Aorta (tissue), 5 donors: ENCODE measurements at regions not wholly inside any gene's neighbourhood (a gene's known extent, or its start where the extent isn't known, plus 50 kb on each side); places are given as distances from the start of the nearest gene placed in this dataset.

Experiments
- ATAC-seq: fragments of 200-7000 bp; cut with Tn5 transposase; one replicate; pipeline ENCODE4 v1.9.1; 2022; ENCODE audit warnings: moderate library complexity; ENCODE audit not compliant: low FRiP score
- DNase-seq, 2 donors: peaks; one replicate each; pipeline ENCODE4 v3.0.0-alpha.2; 2020
- H3K27ac ChIP-seq, 2 donors: one replicate each; pipeline ENCODE4 v1.5.1; 2013; ENCODE audit warnings: low read length in 2 of 2, mild to moderate bottlenecking in 2 of 2, moderate library complexity in 2 of 2, control low read depth in 1 of 2, inconsistent platforms in 1 of 2, low read depth in 1 of 2
- H3K27me3 ChIP-seq, 2 donors: one replicate each; pipeline ENCODE4 v1.6.1; 2013; ENCODE audit warnings: control low read depth in 1 of 2, low read length in 1 of 2, mild to moderate bottlenecking in 1 of 2, moderate library complexity in 1 of 2; ENCODE audit not compliant: insufficient read depth in 2 of 2, control insufficient read depth in 1 of 2
- H3K36me3 ChIP-seq, 2 donors: one replicate each; pipeline ENCODE4 v1.6.1; 2013; ENCODE audit warnings: control low read depth in 1 of 2, low read length in 1 of 2, mild to moderate bottlenecking in 1 of 2; ENCODE audit not compliant: insufficient read depth in 2 of 2, control insufficient read depth in 1 of 2
- H3K4me1 ChIP-seq, 2 donors: one replicate each; pipeline ENCODE4 v1.6.1; 2013; ENCODE audit warnings: low read length in 2 of 2, control low read depth in 1 of 2, mild to moderate bottlenecking in 1 of 2, moderate library complexity in 1 of 2; ENCODE audit not compliant: insufficient read depth in 2 of 2, control insufficient read depth in 1 of 2
- H3K4me3 ChIP-seq, 2 donors: one replicate each; pipeline ENCODE4 v1.5.1; 2013; ENCODE audit warnings: low read length in 2 of 2, control low read depth in 1 of 2, mild to moderate bottlenecking in 1 of 2
- H3K9me3 ChIP-seq: one replicate; pipeline ENCODE4 v1.6.1; 2013; ENCODE audit warnings: mild to moderate bottlenecking, low read length; ENCODE audit not compliant: control insufficient read depth
- WGBS, 2 donors: extraction: QIAGEN DNeasy Blood & Tissue Kit; methylation state at CpG; one replicate each; pipeline ENCODE4 v1.1.7; 2013; 5-methylcytosine and 5-hydroxymethylcytosine counted together
- intact Hi-C, 2 donors: fragments of 100-400 bp; cut with DNase I; formaldehyde crosslinking; loops; one replicate each; pipeline versions ENCODE4 v1.14.2 to v1.15.0; 2022
- donor health status: healthy with polysubstance abuse.
- donor health status: Bipolar disorder and iron deficiency.
- donor health status: DM: no; HTN: no; CAD: no.
- donor health status: DM: no; HTN: no; CAD: no.
- donor health status: DM: yes; HTN: yes; CAD: no.

DNA sequence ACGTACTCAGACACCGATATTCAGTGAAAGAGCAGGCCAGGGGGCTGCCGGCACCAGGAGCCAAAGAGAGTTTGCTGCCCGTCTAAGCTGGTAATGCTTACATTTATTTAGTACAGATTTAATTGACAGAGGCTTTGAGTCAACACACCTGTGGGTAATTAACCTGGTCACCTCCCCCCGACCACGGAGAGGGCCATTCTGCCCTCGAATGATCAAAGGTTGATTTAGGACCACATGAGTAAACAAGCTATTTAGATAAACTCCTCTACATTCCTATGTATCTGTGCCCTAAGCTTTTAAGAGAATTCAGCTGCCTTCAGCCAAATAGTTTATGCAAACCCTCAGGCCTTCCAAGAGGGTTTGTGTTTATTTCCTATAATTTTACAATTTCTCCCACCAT lies 164.8 kb downstream of the IPMK start:
- Histone ChIP-seq H3K4me3 (no peak overlapping the region), H3K36me3 (no peaks in the 10 kb centered on the region), H3K27ac (no peak overlapping the region), H3K4me1 (no peaks in the 10 kb centered on the region), H3K27me3 (no peaks in the 10 kb centered on the region), H3K9me3 (no peaks in the 10 kb centered on the region)
- intact Hi-C loops, result no loop called here
- 75 to 85% methylated on average over 7 of the region's 7 CpGs for WGBS, 2 donors
- DNase-seq (no peak), ATAC-seq (no peak)

DNA sequence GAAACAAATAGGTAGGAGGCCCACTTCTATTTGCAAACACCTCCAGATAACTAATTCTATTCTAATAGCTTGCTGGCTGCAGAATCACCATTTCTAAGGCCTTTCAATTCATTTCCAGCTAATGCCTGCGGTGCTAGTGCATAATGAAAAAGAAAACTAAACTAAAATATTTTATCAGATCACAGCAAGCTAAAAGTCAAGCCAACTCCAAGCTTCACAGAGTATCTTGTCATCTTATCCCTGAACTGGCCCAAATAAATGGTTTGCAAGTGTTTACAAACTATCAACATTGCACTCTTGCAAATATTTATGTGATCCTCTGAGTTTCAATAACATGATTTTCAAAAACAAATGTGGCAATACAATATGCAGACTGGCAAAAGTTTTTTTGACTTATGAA lies 166.0 kb downstream of the IPMK start:
- WGBS, 2 donors, result 93 to 95% methylated on average over 1 of the region's 1 CpG
- Histone ChIP-seq H3K9me3 (no peaks in the 10 kb centered on the region), H3K27me3 (no peaks in the 10 kb centered on the region), H3K27ac (no peak overlapping the region), H3K4me3 (no peak overlapping the region), H3K4me1 (no peaks in the 10 kb centered on the region), H3K36me3 (no peaks in the 10 kb centered on the region)
- DNase-seq (no peak), ATAC-seq (no peak)
- intact Hi-C loops, result no loop called here

DNA sequence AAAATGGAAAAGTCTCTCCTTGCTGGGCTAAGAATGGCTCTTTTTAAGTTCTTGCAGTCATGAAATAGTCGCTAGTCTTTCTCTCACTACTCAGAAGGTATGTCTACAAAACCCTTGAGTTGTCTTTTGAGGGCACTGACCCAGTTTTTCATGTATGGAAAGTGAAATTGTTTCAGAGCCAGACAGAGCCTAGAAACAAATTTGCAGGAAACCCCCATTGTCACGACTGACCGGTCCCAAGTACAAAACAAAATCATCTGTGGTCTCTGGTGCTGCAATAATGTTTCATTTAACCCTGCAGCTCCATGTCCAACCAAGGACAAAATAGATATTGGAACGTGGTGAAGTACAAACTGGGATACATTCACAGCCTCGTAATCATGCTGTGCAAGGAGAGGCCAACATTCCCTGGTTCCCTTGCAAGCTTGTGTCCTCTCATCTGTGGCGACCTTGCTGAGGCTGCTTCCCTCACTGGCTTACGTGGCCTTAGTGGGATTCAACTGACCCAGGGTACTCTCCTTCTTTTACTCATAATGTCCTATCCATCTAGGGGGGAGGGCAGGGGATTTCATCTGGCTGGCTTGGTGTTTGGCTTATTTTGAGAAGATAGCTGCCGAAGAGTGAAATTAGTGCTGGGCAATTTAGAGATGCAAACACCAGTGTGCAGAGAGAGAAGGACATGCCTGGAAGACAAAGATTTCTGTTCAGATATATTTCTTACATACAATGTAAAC lies 172.5 kb downstream of the IPMK start:
- Histone ChIP-seq H3K27ac (no peak overlapping the region), H3K9me3 (no peaks in the 10 kb centered on the region), H3K4me1 (no peaks in the 10 kb centered on the region), H3K27me3 (no peaks in the 10 kb centered on the region), H3K4me3 (no peak overlapping the region), H3K36me3 (no peaks in the 10 kb centered on the region)
- no peak for DNase-seq
- intact Hi-C loops, result no loop called here
- ATAC-seq, result no peak
- 70 to 76% methylated on average over 8 of the region's 8 CpGs for WGBS, 2 donors

DNA sequence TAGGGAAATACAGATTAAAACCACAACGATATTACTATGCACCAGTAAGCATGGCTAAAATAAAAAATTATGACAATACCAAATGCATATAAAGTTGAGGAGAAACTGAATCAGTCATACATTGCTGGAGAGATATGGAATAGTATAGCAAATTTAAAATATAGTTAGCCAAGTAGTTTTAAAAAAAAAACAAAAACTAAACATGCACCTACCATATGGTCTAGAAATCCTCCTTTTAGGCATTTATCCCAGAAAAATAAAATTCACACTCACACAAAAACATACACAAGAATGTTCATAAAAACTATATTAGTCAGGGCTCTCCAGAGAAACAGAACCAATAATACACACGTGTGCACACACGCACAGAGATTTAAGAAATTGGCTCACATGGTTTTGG lies 175.8 kb downstream of the IPMK start:
- no peaks in the 10 kb centered on the region for H3K36me3 ChIP-seq
- no peaks in the 10 kb centered on the region for H3K9me3 ChIP-seq
- DNase-seq (no peak), ATAC-seq (no peak)
- intact Hi-C loops, result no loop called here
- no peaks in the 10 kb centered on the region for H3K27me3 ChIP-seq
- WGBS, 2 donors, result 49 to 61% methylated on average over 3 of the region's 3 CpGs
- H3K4me3 ChIP-seq, result no peak overlapping the region
- H3K4me1 ChIP-seq, result no peaks in the 10 kb centered on the region
- no peak overlapping the region for H3K27ac ChIP-seq

DNA sequence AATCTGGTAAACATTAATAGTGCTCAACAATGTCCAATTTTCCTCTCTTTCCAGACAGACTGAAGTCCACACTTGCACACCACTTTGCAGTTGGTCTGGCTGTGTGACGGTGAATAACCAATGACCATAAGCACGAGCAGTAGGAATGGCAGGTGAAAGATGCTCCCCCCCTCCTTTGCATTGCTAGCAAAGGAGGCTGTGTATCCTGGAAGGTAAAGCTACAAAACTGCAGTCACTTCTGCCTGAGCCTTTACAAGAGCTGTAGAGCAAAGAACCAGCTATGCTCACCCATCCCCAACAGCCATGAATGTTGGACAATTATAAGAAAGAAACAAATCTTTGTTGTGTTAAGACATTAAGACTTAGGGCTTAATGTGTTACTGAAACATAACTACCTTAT lies 178.0 kb downstream of the IPMK start:
- Histone ChIP-seq H3K27me3 (no peaks in the 10 kb centered on the region), H3K4me3 (no peak overlapping the region), H3K4me1 (no peaks in the 10 kb centered on the region), H3K36me3 (no peaks in the 10 kb centered on the region), H3K9me3 (no peaks in the 10 kb centered on the region), H3K27ac (no peak overlapping the region)
- DNase-seq (no peak), ATAC-seq (no peak)
- WGBS, 2 donors, result 56 to 60% methylated on average over 2 of the region's 2 CpGs
- intact Hi-C loops, result no loop called here

DNA sequence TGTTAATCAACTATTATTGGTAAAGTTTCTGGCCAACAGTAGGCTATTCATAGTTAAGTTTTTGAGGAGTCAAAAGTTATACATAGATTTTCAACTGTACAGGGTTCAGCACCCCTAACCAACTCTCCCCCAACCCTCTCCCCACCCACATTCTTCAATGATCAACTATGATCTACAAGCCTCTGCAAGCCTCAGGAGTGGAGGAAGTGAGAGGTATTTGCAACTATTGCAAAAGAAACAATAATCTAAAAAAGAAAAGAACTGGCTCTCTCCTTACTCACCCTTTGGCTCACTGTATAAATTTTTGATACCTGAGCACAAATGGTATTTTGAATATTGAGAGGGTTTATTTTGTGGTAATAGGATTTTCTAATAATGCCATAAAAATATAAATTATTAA lies 179.8 kb downstream of the IPMK start:
- H3K4me1 ChIP-seq, result no peaks in the 10 kb centered on the region
- intact Hi-C loops, result no loop called here
- ATAC-seq (no peak), DNase-seq (no peak)
- H3K36me3 ChIP-seq, result no peaks in the 10 kb centered on the region
- H3K27me3 ChIP-seq, result no peaks in the 10 kb centered on the region
- H3K9me3 ChIP-seq, result no peaks in the 10 kb centered on the region
- H3K4me3 ChIP-seq, result no peak overlapping the region
- no peak overlapping the region for H3K27ac ChIP-seq

DNA sequence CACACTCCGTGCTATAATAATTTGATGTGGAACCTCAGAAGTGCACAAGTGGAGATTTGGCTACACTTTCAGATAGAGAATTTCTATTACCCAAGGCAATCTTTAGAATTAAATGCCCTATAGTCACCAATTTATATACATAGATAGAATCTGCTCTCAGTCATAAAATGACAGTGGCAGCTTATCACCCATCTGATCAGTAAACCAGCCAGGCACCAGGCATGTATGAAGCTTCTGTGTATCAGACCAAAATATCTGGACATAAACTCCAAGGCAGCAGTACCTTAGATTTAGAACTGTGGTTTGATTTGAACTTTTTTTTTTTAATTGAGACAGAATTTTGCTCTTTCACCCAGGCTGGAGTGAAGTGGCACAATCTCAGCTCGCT lies 180.9 kb downstream of the IPMK start:
- DNase-seq (no peak), ATAC-seq (no peak)
- Histone ChIP-seq H3K27me3 (no peaks in the 10 kb centered on the region), H3K9me3 (no peaks in the 10 kb centered on the region), H3K4me1 (no peaks in the 10 kb centered on the region), H3K36me3 (no peaks in the 10 kb centered on the region), H3K27ac (no peak overlapping the region), H3K4me3 (no peak overlapping the region)
- intact Hi-C loops, result no loop called here
- WGBS, 2 donors, result 85 to 94% methylated on average over 2 of the region's 2 CpGs

DNA sequence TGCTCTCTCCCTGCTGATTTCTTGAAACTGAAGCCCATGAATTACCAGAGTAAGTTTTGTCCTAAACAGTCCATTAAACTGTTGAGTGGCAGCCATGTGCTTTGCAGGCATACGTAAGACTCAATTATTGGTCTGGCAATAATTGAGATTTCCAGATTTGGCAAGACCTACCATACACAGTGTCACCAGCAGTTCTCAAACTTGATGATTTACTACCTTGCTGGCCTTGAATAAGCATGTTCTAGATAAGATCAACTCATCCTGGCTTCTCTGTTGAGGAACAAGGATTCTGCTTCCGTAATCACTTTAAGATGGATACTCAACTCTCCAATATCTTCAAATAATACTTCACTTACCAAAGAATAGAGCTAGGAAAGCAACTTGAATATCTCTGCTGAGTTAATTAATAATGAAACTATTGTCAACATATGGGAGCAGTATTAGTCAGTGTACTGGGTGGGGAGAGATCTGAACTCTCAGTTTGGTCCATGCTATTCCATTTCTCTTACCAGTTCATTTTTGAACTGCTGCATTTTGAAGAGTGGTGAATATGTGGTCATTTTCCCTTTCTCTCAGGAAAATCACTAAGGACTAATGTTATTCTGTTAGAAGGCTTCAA lies 181.4 kb downstream of the IPMK start:
- H3K27ac ChIP-seq, result no peak overlapping the region
- intact Hi-C loops, result no loop called here
- no peak for ATAC-seq
- H3K36me3 ChIP-seq, result no peaks in the 10 kb centered on the region
- H3K9me3 ChIP-seq, result no peaks in the 10 kb centered on the region
- WGBS, 2 donors, result 74 to 75% methylated on average over 2 of the region's 2 CpGs
- H3K4me3 ChIP-seq, result no peak overlapping the region
- no peaks in the 10 kb centered on the region for H3K4me1 ChIP-seq
- H3K27me3 ChIP-seq, result no peaks in the 10 kb centered on the region
- DNase-seq, result no peak

DNA sequence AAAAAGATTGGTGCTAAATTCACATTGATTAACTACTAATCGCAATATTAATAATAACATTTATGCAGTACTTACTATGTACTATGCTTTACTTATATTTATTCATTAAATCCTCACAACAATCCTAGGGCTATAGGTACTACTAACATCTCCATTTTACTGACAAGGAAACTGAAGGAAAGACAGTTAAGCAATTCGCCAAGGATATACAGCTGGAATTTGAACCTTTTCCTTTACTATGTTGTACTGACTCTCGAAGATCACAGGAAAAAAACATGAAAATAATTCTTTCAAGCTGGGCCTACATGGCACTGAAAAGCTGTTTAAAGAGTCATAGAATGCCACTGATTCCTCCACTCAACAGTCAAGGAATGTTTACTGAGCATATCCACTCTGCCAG lies 185.4 kb downstream of the IPMK start:
- H3K4me3 ChIP-seq, result no peak overlapping the region
- no peaks in the 10 kb centered on the region for H3K36me3 ChIP-seq
- 89 to 91% methylated on average over 3 of the region's 3 CpGs for WGBS, 2 donors
- DNase-seq (no peak), ATAC-seq (no peak)
- H3K27ac ChIP-seq, result no peak overlapping the region
- no peaks in the 10 kb centered on the region for H3K4me1 ChIP-seq
- no peaks in the 10 kb centered on the region for H3K9me3 ChIP-seq
- H3K27me3 ChIP-seq, result no peaks in the 10 kb centered on the region
- intact Hi-C loops, result no loop called here
